AG04449 (cell line): ENCODE measurements at regions not wholly inside any gene's neighbourhood (a gene's known extent, or its start where the extent isn't known, plus 50 kb on each side); places are given as distances from the start of the nearest gene placed in this dataset.

Source experiments
- CTCF ChIA-PET: fragments of 350-600 bp; formaldehyde crosslinking; extraction: SDS; loops from one replicate; lab custom pipeline; 2021; ENCODE audit warnings: antibody characterized with exemption; lab: Yijun Ruan, JAX
- POLR2A ChIA-PET: fragments of 400-600, 350-600 bp; formaldehyde crosslinking; extraction: SDS; loops from one replicate; lab custom pipeline; 2020; ENCODE audit warnings: antibody characterized with exemption, inconsistent platforms; lab: Yijun Ruan, JAX
- DNase-seq: peaks from one replicate; pipeline ENCODE4 v3.0.0-alpha.2; 2010; ENCODE audit warnings: low read depth, low spot score
- H3K4me3 ChIP-seq: 2 replicates; pipeline ENCODE4 v1.5.1; 2011; ENCODE audit warnings: low read depth, mild to moderate bottlenecking, control low read depth, low read length
- CTCF ChIP-seq: IDR thresholded peaks from one replicate; pipeline ENCODE4 v1.5.1; 2011; ENCODE audit warnings: mild to moderate bottlenecking, moderate library complexity, low read length, control low read depth, inconsistent platforms; ENCODE audit not compliant: insufficient read depth; ENCODE audit errors: missing control alignments

DNA sequence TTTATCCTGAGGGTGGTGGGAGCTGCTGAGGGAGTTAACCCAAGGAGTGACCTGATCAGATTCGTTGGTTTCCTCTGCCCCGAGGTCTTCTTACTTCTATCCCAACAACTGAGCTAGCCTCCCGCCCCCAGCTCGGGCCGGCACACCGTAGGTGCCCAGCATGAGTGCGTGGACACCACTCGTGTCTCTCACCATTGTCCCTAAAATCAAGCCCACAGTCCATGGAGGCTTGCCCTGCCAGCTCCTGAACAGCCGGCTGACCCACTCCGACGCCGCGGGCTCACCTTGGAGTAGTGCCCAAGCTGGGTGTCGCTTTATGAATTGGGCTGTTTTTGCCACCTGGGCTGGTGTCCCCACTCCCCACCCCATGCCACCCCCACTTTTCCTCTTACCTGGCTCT lies 59.0 kb upstream of the CCDC167 start:
- CTCF ChIA-PET, result interaction anchor here (0.7 to 10.9 kb wide), 4 partner anchors 8 to 74 kb away, joined by 3 to 103 read pairs (median 36); no protein-coding TSS in a partner anchor
- H3K4me3 ChIP-seq, result no peak overlapping the region
- TF ChIP-seq CTCF, result no peak
- POLR2A ChIA-PET, result no interaction called here
- no peak for DNase-seq

DNA sequence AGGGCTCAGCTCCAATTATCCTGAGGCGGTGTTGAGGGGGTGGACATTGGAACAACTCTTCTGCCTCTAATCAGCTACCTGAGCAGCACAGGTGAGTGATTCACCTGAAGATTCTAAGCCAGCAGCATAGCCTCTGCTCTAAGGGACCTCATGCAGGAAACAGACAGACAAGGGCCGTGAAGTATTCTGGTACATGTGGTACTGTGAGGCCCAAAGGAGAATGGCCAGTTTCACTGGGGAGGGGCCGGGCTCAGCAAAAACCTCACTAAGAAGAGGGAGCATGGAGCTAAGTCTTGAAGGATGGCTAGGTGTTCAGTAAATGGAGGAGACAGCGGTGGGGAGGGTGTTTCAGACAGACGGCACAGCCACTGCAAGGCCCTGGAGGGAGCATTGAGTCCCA lies 58.5 kb upstream of the CCDC167 start:
- no peak for DNase-seq
- no peak overlapping the region for H3K4me3 ChIP-seq
- ChIA-PET CTCF (interaction anchor here (0.7 to 10.9 kb wide), 4 partner anchors 8 to 233 kb away, joined by 3 to 103 read pairs (median 36); no protein-coding TSS in a partner anchor), POLR2A (no interaction called here)
- TF ChIP-seq CTCF, result no peak

- ChIA-PET POLR2A (no interaction called here), CTCF (interaction anchor here (0.8 to 6.3 kb wide), 2 partner anchors 9 to 232 kb away, joined by 4 to 67 read pairs; no protein-coding TSS in a partner anchor)
- no peak overlapping the region for H3K4me3 ChIP-seq
- no peak for DNase-seq
- TF ChIP-seq CTCF, result no peak
Measured at GRCh38 chr6:37557645-37558114, 58.0 kb upstream of the CCDC167 start.

DNA sequence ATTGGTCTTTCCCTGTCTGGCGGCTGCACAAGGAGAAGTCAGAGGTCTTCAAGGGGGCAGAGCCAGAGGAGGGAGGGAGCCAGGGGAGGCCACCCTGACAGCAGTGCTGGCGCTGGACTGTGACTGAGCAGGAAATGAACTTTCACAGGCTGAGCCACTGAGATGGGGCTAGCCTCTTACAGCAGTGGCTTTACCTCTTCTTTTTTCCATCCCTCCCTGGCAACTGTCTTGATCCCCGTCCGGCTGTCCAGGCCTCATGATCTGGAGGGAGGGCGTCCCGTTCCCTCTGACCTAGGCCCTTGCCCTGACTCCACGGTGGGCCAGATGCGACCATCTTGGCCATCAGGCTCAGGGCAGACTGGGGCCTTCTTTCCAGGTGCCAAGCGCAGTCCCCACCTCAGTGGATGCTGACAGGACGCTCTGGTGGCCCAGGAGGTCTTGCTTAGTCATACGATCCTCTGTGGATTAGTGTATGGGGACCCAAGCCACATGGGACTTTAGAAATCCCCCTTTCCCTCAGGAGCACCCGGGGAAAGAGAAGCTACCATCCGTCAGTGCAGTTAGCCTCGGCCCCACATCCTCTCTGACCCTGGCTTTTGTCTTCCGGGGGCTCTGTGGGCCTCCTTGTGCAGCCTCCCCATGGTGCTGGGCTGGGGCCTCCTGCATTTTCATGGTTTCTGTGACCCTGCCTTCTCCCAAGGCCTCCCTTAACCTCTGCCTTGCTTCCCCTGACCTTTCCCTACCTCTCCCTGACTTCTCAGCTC lies 57.4 kb upstream of the CCDC167 start:
- no peak for TF ChIP-seq CTCF
- ChIA-PET POLR2A (no interaction called here), CTCF (interaction anchor here (0.8 to 6.3 kb wide), 3 partner anchors 10 to 232 kb away, joined by 4 to 67 read pairs (median 12); no protein-coding TSS in a partner anchor)
- H3K4me3 ChIP-seq, result no peak overlapping the region
- no peak for DNase-seq

DNA sequence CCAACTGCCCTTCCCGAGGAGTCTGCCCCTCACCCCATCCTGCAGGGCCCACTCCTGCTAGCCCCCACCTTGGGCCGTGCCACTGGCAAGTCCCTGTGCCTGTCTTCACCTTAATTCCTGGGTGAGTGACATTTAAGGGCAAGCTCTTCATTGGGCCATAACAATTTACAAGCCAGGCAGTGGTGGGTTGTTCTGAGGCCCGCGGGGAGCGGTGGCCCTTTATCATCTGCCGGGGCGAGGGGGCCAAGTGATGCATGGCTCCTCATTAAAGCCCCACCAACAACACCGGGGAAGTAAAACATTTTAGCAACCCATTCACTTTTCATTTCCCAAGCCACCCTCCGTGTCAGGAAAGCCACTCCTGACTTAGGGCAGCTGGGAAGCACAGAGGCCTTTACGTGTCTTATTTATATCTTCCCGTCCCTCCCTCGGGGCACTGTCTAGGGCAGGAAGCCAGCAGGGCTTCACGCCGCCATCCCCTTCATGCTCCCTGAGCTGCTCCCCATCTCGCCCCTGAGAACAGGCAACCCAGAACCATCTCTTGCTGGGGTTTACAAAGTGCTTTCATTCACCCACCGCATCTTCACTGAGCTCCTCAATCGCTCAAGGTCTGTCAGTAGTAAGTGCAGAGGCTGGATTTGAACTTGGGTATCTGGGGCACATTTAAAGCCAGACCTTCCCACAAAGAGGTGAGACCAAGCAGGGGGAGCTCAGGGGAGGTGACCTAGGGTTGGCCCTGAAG lies 55.5 kb upstream of the CCDC167 start:
- H3K4me3 ChIP-seq, result no peak overlapping the region
- no peak for DNase-seq
- ChIA-PET POLR2A (no interaction called here), CTCF (interaction anchor here (1.4 to 6.3 kb wide), 6 partner anchors 11 to 137 kb away, joined by 3 to 67 read pairs (median 6); no protein-coding TSS in a partner anchor)
- no peak for TF ChIP-seq CTCF

DNA sequence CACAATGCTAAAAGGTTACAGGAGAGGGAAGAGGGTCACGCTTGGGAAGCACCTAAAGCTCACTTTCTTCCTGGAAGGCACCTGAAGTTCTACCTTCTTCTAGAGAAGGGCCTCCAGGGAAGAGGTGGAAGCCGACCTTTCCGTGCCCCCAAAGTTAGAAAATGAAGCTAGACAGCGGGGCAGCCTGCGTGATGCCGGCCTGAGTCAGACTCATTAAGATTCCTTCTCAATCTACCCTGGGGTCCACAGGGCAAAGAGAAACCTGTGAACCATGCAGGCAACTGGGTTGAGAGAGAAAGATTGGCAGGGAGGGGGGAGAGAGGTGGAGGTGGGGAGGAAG lies 54.8 kb upstream of the CCDC167 start:
- H3K4me3 ChIP-seq, result no peak overlapping the region; the same call in 1 of the 2 replicates
- CTCF ChIA-PET, result interaction anchor here (0.9 to 6.3 kb wide), 6 partner anchors 10 to 67 kb away, joined by 3 to 67 read pairs (median 6); no protein-coding TSS in a partner anchor
- DNase-seq, result peak; percentile 21
- POLR2A ChIA-PET, result no interaction called here
- no peak for TF ChIP-seq CTCF
